H1 (cell line): ENCODE measurements at regions not wholly inside any gene's neighbourhood (a gene's known extent, or its start where the extent isn't known, plus 50 kb on each side); places are given as distances from the start of the nearest gene placed in this dataset.
A peak's percentile ranks its signal among the peaks of the same experiment; 100 is the strongest.

Experiments
- CTCF ChIA-PET: fragments of 300-600 bp; sonication (Branson Sonifier 250); formaldehyde crosslinking; loops from one replicate; lab custom pipeline; 2021; ENCODE audit not compliant: partially characterized antibody; lab: Charles Lee
- POLR2A ChIA-PET: fragments of 300-600 bp; sonication (Branson Sonifier 250); formaldehyde crosslinking; loops from one replicate; lab custom pipeline; 2021; ENCODE audit warnings: inconsistent platforms; ENCODE audit not compliant: partially characterized antibody; lab: Charles Lee
- DNase-seq, 2 experiments: peaks; one replicate each; pipeline versions ENCODE4 v3.0.0 to v3.0.0-alpha.2; 2010 to 2022; ENCODE audit warnings: low spot score in 2 of 2, low read depth in 1 of 2, mixed read lengths in 1 of 2
- FAIRE-seq: peaks from 2 replicates; lab custom pipeline; 2011; peaks lifted over from hg19 to GRCh38; lab: Jason Lieb, UNC
- H2AFZ ChIP-seq: 2 replicates; pipeline ENCODE4 v1.8.1; 2012; ENCODE audit warnings: low read length, inconsistent platforms
- H2AK5ac ChIP-seq: 2 replicates; pipeline ENCODE4 v1.6.1; 2013; ENCODE audit warnings: low read depth, low read length
- H2BK120ac ChIP-seq: replicated peaks from 2 replicates; pipeline ENCODE3; 2013; ENCODE audit warnings: low read depth, low read length, inconsistent platforms
- H2BK12ac ChIP-seq: 2 replicates; pipeline ENCODE4 v1.6.1; 2013; ENCODE audit warnings: low read depth, low read length
- H2BK15ac ChIP-seq: 2 replicates; pipeline ENCODE4 v1.6.1; 2013; ENCODE audit warnings: low read length
- H2BK20ac ChIP-seq: 2 replicates; pipeline ENCODE4 v1.6.1; 2013; ENCODE audit warnings: low read length
- H2BK5ac ChIP-seq: 2 replicates; pipeline ENCODE4 v1.6.1; 2013; ENCODE audit warnings: low read depth, low read length
- H3K14ac ChIP-seq: 2 replicates; pipeline ENCODE4 v1.6.1; 2013; ENCODE audit warnings: inconsistent platforms; ENCODE audit not compliant: insufficient read length
- H3K18ac ChIP-seq: 2 replicates; pipeline ENCODE4 v1.6.1; 2013; ENCODE audit warnings: low read length; ENCODE audit errors: extremely low read depth
- H3K23ac ChIP-seq: 2 replicates; pipeline ENCODE4 v1.6.1; 2013; ENCODE audit warnings: inconsistent platforms; ENCODE audit not compliant: insufficient read length
- H3K23me2 ChIP-seq: 2 replicates; pipeline ENCODE4 v1.6.1; 2013; ENCODE audit warnings: low read depth, low read length
- H3K27ac ChIP-seq: 2 replicates; pipeline ENCODE4 v1.6.1; 2011; ENCODE audit warnings: low read depth, low read length, inconsistent platforms
- H3K27me3 ChIP-seq, 4 experiments: replicated peaks in 1 of 4; 1 replicate in 1 of 4; 2 replicates in 3 of 4; pipeline versions ENCODE4 v1.6.1 to v1.8.1; 2011 to 2013; ENCODE audit warnings: low read length in 3 of 4, mild to moderate bottlenecking in 3 of 4, inconsistent platforms in 2 of 4, mixed read lengths in 2 of 4, moderate library complexity in 1 of 4; ENCODE audit not compliant: control insufficient read depth in 3 of 4, insufficient read depth in 3 of 4; ENCODE audit errors: extremely low read depth in 1 of 4
- H3K36me3 ChIP-seq, 4 experiments: 2 replicates each; pipeline versions ENCODE4 v1.6.1 to v1.8.1; 2011 to 2013; ENCODE audit warnings: mild to moderate bottlenecking in 4 of 4, low read length in 3 of 4, moderate library complexity in 2 of 4, control low read depth in 1 of 4, inconsistent platforms in 1 of 4; ENCODE audit not compliant: insufficient read depth in 4 of 4, control insufficient read depth in 2 of 4
- H3K4ac ChIP-seq: replicated peaks from 2 replicates; pipeline ENCODE3; 2013; ENCODE audit warnings: low read length, low read depth, mixed read lengths, inconsistent platforms; ENCODE audit not compliant: insufficient read length
- H3K4me1 ChIP-seq, 4 experiments: replicated peaks in 1 of 4; 1 replicate in 1 of 4; 2 replicates in 3 of 4; pipeline versions ENCODE4 v1.6.1 to v1.8.1; 2011 to 2013; ENCODE audit warnings: low read length in 3 of 4, inconsistent platforms in 2 of 4, mixed read lengths in 1 of 4; ENCODE audit not compliant: insufficient read depth in 4 of 4, control insufficient read depth in 3 of 4
- H3K4me2 ChIP-seq, 2 experiments: 2 replicates each; pipeline versions ENCODE4 v1.6.1 to v1.8.1; 2011 to 2013; ENCODE audit warnings: low read depth in 2 of 2, low read length in 2 of 2, control low read depth in 1 of 2, inconsistent platforms in 1 of 2, mild to moderate bottlenecking in 1 of 2; ENCODE audit not compliant: insufficient read depth in 1 of 2
- H3K4me3 ChIP-seq, 4 experiments: fragments of 200-600, 300-600 bp in 1 of 4; sonication (generic), shearing (Covaris generic), sonication (Bioruptor Twin) in 1 of 4; 2 replicates each; pipeline versions ENCODE4 v1.5.1 to v1.8.1; 2011 to 2016; ENCODE audit warnings: low read length in 4 of 4, low read depth in 3 of 4, control low read depth in 2 of 4, inconsistent platforms in 2 of 4, mild to moderate bottlenecking in 2 of 4, mixed read lengths in 1 of 4, moderate library complexity in 1 of 4; ENCODE audit not compliant: insufficient read depth in 2 of 4; ENCODE audit errors: extremely low read depth in 1 of 4
- H3K56ac ChIP-seq: replicated peaks from 2 replicates; pipeline ENCODE3; 2013; ENCODE audit warnings: low read depth, mild to moderate bottlenecking, mixed read lengths, low read length, inconsistent platforms; ENCODE audit not compliant: insufficient read length
- H3K79me1 ChIP-seq: 2 replicates; pipeline ENCODE4 v1.6.1; 2013; ENCODE audit warnings: low read depth, low read length, control low read depth
- H3K79me2 ChIP-seq, 2 experiments: 2 replicates each; pipeline versions ENCODE4 v1.6.1 to v1.8.1; 2012 to 2013; ENCODE audit warnings: low read length in 2 of 2, mild to moderate bottlenecking in 2 of 2, inconsistent platforms in 1 of 2; ENCODE audit not compliant: insufficient read depth in 2 of 2, control insufficient read depth in 1 of 2
- H3K9ac ChIP-seq, 4 experiments: replicated peaks in 1 of 4; 1 replicate in 1 of 4; 2 replicates in 3 of 4; pipeline versions ENCODE4 v1.6.1 to v1.8.1; 2011 to 2013; ENCODE audit warnings: low read depth in 3 of 4, low read length in 3 of 4, control low read depth in 2 of 4, mild to moderate bottlenecking in 2 of 4, moderate library complexity in 2 of 4, inconsistent platforms in 1 of 4; ENCODE audit errors: extremely low read depth in 1 of 4
- H3K9me3 ChIP-seq, 2 experiments: 2 replicates each; pipeline versions ENCODE4 v1.6.1 to v1.8.1; 2012 to 2013; ENCODE audit warnings: mild to moderate bottlenecking in 2 of 2, moderate library complexity in 2 of 2, control low read depth in 1 of 2, inconsistent platforms in 1 of 2, low read depth in 1 of 2, low read length in 1 of 2, mixed read lengths in 1 of 2; ENCODE audit not compliant: insufficient read depth in 2 of 2
- H4K20me1 ChIP-seq, 2 experiments: replicated peaks in 1 of 2; 2 replicates each; pipeline versions ENCODE3 to v1.8.1; 2011 to 2013; ENCODE audit warnings: inconsistent platforms in 2 of 2, low read length in 2 of 2, mild to moderate bottlenecking in 1 of 2; ENCODE audit not compliant: insufficient read depth in 2 of 2, control insufficient read depth in 1 of 2
- H4K5ac ChIP-seq: 2 replicates; pipeline ENCODE4 v1.6.1; 2013; ENCODE audit warnings: low read length, low read depth, mixed read lengths, inconsistent platforms; ENCODE audit not compliant: insufficient read length
- H4K8ac ChIP-seq: 2 replicates; pipeline ENCODE4 v1.8.0; 2013; ENCODE audit warnings: mild to moderate bottlenecking, moderate library complexity, low read length, inconsistent platforms; ENCODE audit not compliant: insufficient read depth; ENCODE audit errors: extremely low read depth
- H4K91ac ChIP-seq: replicated peaks from 2 replicates; pipeline ENCODE3; 2013; ENCODE audit warnings: low read length, mixed read lengths, inconsistent platforms; ENCODE audit not compliant: insufficient read length
- BCL11A ChIP-seq, 2 experiments: IDR thresholded peaks; one replicate each; pipeline ENCODE4 v1.6.1; 2011; ENCODE audit warnings: low read depth in 2 of 2, low read length in 2 of 2, mild to moderate bottlenecking in 2 of 2
- SAP30 ChIP-seq: fragments of 300-600 bp; sonication (generic); IDR thresholded peaks from 2 replicates; pipeline ENCODE4 v1.7.1; 2012; ENCODE audit warnings: low read length, moderate library complexity, mild to moderate bottlenecking, inconsistent platforms; ENCODE audit not compliant: insufficient read depth, insufficient replicate concordance
- WGBS, 2 experiments: shearing (Covaris generic) in 1 of 2; methylation state at CpG; one replicate each; pipeline versions ENCODE4 v1.1.6 to v1.1.7; 2013 to 2015; ENCODE audit warnings: low lambda C conversion rate in 2 of 2, mixed read lengths in 2 of 2, inconsistent platforms in 1 of 2, low coverage in 1 of 2, missing lambda C conversion rate in 1 of 2; ENCODE audit not compliant: insufficient replicate concordance in 2 of 2, insufficient coverage in 1 of 2, insufficient read length in 1 of 2; ENCODE audit errors: extremely low coverage in 1 of 2, missing lambda C conversion rate in 1 of 2; 5-methylcytosine and 5-hydroxymethylcytosine counted together

DNA sequence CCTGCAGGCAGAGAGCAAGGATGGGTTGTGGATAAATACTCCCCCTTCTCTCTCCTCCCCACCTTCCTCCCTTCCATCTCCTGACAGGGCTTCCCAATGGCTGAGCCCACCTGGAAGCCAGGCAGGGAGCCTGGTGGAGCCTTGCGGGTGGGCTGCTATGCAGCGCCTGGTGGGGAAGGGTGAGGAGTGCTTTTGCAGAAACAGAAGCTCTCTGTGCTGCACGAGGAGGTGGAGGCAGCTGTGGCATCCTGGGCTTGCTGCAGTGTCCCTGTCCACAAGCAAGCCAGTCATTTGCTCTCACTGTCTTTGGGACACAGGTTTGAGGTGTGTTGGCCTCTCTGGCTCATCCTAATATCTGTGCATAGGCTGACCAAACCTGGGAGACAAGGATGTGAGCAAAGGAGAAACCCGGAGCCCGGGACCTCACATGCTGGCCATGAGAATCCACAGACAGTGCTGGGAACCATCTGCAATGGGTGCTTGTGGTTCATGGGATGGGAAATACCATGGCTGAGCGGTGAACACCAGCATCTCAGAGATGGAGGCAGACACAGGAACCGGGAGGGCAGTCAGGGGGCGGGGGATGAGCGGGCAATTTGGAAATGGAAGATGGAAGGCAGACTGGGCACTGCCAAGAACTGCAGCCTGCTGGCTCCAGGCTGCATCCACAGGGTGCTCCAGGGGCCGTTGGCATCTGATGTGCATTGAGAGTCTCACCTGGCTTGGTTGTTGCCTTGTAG is 364.2 kb downstream of the GLRX3 start:
- no peak overlapping the region for H4K91ac ChIP-seq
- no peak overlapping the region for H4K8ac ChIP-seq
- no peaks in the 10 kb centered on the region for H4K20me1 ChIP-seq
- no peak overlapping the region for H2BK120ac ChIP-seq
- no peak overlapping the region for H2AK5ac ChIP-seq
- H3K14ac ChIP-seq, result no peak overlapping the region
- no peak overlapping the region for H3K4ac ChIP-seq
- H3K4me1 ChIP-seq, result no peaks in the 10 kb centered on the region
- H3K79me1 ChIP-seq, result no peaks in the 10 kb centered on the region
- H3K23ac ChIP-seq, result no peak overlapping the region
- 95% methylated on average over 9 of the region's 10 CpGs; no CpG with 5 or more reads in 1 of the 2 experiments for WGBS, 2 experiments
- H3K56ac ChIP-seq, result no peak overlapping the region
- POLR2A ChIA-PET, result no interaction called here
- H3K18ac ChIP-seq, result no peak overlapping the region
- H3K27ac ChIP-seq, result no peak overlapping the region
- peak in 1 of 2 experiments; percentile 22 for DNase-seq
- FAIRE-seq, result no peak
- no peaks in the 10 kb centered on the region for H3K23me2 ChIP-seq
- no peak overlapping the region for H3K9ac ChIP-seq
- H3K36me3 ChIP-seq, result no peaks in the 10 kb centered on the region
- H2BK5ac ChIP-seq, result no peak overlapping the region
- H3K9me3 ChIP-seq, result peaks cover 0 to 6% of the 10 kb centered on the region in 2 experiments; a peak in 2 of 4 replicates
- no peak overlapping the region for H4K5ac ChIP-seq
- CTCF ChIA-PET, result no interaction called here
- no peak overlapping the region for H3K4me2 ChIP-seq
- H2BK20ac ChIP-seq, result no peak overlapping the region
- H2BK15ac ChIP-seq, result no peak overlapping the region
- no peak for TF ChIP-seq SAP30
- no peak for TF ChIP-seq BCL11A (IDR thresholded peaks at IDR 0.05; ENCODE audit: low read depth in 2 of 2, low read length in 2 of 2)
- no peak overlapping the region for H2BK12ac ChIP-seq
- H3K27me3 ChIP-seq, result no peaks in the 10 kb centered on the region
- H3K4me3 ChIP-seq, result no peak overlapping the region
- H3K79me2 ChIP-seq, result no peaks in the 10 kb centered on the region
- H2AFZ ChIP-seq, result no peak overlapping the region
